MM.1S (cell line): ENCODE measurements at regions not wholly inside any gene's neighbourhood (a gene's known extent, or its start where the extent isn't known, plus 50 kb on each side); places are given as distances from the start of the nearest gene placed in this dataset.

ENCODE experiments used
- DNase-seq: peaks from one replicate; pipeline ENCODE4 v3.0.0-alpha.2; 2015
- H2AFZ ChIP-seq: fragments of 300-600 bp; sonication (generic); 2 replicates; pipeline ENCODE4 v1.6.0; 2016; ENCODE audit warnings: antibody characterized with exemption, low read length
- H3F3A ChIP-seq: fragments of 300-600 bp; sonication (generic); 2 replicates; pipeline ENCODE4 v1.6.1; 2016; ENCODE audit warnings: mild to moderate bottlenecking, antibody characterized with exemption, low read length, moderate library complexity, mixed read lengths; ENCODE audit not compliant: insufficient read depth
- H3K27ac ChIP-seq: fragments of 300-600 bp; sonication (generic); 2 replicates; pipeline ENCODE4 v1.5.1; 2016; ENCODE audit warnings: mild to moderate bottlenecking, low read length
- H3K27me3 ChIP-seq: fragments of 300-600 bp; sonication (generic); replicated peaks from 2 replicates; pipeline ENCODE4 v1.6.0; 2016; ENCODE audit warnings: low read length; ENCODE audit not compliant: insufficient read depth
- H3K36me3 ChIP-seq: fragments of 300-600 bp; sonication (generic); replicated peaks from 2 replicates; pipeline ENCODE4 v1.6.1; 2016; ENCODE audit warnings: mild to moderate bottlenecking, low read length, mixed read lengths; ENCODE audit not compliant: insufficient read depth
- H3K4me1 ChIP-seq: fragments of 300-600 bp; sonication (generic); 2 replicates; pipeline ENCODE4 v1.6.1; 2016; ENCODE audit warnings: low read length, mixed read lengths
- H3K4me2 ChIP-seq: fragments of 300-600 bp; sonication (generic); 2 replicates; pipeline ENCODE4 v1.6.0; 2016; ENCODE audit warnings: low read depth, low read length
- H3K4me3 ChIP-seq: fragments of 300-600 bp; sonication (generic); 2 replicates; pipeline ENCODE4 v1.5.1; 2016; ENCODE audit warnings: low read length, mixed read lengths
- H3K79me2 ChIP-seq: fragments of 300-600 bp; sonication (generic); 2 replicates; pipeline ENCODE4 v1.6.1; 2016; ENCODE audit warnings: mixed run types, low read length, mixed read lengths
- H3K9ac ChIP-seq: fragments of 300-600 bp; sonication (generic); 2 replicates; pipeline ENCODE4 v1.6.1; 2016; ENCODE audit warnings: low read length, mixed read lengths
- H3K9me2 ChIP-seq: fragments of 300-600 bp; sonication (generic); replicated peaks from 2 replicates; pipeline ENCODE4 v1.6.1; 2016; ENCODE audit warnings: mild to moderate bottlenecking, low read length, mixed read lengths; ENCODE audit not compliant: insufficient read depth
- H3K9me3 ChIP-seq: fragments of 300-600 bp; sonication (generic); replicated peaks from 2 replicates; pipeline ENCODE4 v1.6.1; 2016; ENCODE audit warnings: mild to moderate bottlenecking, low read length, mixed read lengths; ENCODE audit not compliant: insufficient read depth
- H4K20me1 ChIP-seq: fragments of 300-600 bp; sonication (generic); 2 replicates; pipeline ENCODE4 v1.6.1; 2016; ENCODE audit warnings: mild to moderate bottlenecking, low read length, moderate library complexity, mixed read lengths; ENCODE audit not compliant: insufficient read depth
- CTCF ChIP-seq: fragments of 300-600 bp; sonication (generic); IDR thresholded peaks from 2 replicates; pipeline ENCODE4 v1.5.1; 2016; ENCODE audit warnings: antibody characterized with exemption, low read length, mixed read lengths
- EZH2 ChIP-seq: fragments of 300-600 bp; sonication (generic); optimal IDR thresholded peaks from 2 replicates; pipeline ENCODE3; 2017; ENCODE audit warnings: low read depth, mild to moderate bottlenecking, antibody characterized with exemption, low read length, mixed read lengths
- EZH2phosphoT487 ChIP-seq: fragments of 300-600 bp; sonication (generic); IDR thresholded peaks from 2 replicates; pipeline ENCODE4 v1.6.1; 2018; ENCODE audit warnings: antibody characterized with exemption, low read length

DNA sequence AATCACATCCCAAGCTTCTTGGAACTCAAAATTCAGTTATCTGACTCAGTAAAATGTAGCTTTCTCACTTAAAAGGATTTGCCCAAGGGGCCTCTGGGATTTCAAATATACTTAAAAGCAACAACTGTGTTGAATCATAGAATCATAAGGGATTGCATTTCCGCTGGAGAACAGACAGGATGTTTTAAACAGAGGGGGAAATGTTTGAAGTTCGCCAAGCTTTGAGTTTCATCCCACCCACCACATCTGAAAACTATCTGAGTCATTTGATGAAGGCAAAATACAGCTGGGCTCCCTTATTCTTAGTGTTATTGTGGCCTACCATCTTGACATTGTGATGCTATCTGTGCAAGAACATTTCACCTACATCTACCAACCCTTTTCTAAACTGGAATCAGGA, 73.5 kb downstream of the PPP1R2C start:
- Histone ChIP-seq H3K79me2 (no peaks in the 10 kb centered on the region), H3K4me1 (no peaks in the 10 kb centered on the region), H3K9me3 (no peaks in the 10 kb centered on the region), H3K9me2 (no peaks in the 10 kb centered on the region), H3K36me3 (no peaks in the 10 kb centered on the region), H3F3A (no peaks in the 10 kb centered on the region), H3K4me3 (no peak overlapping the region), H2AFZ (no peak overlapping the region), H3K27ac (no peak overlapping the region), H4K20me1 (no peaks in the 10 kb centered on the region), H3K27me3 (no peaks in the 10 kb centered on the region), H3K4me2 (no peak overlapping the region), H3K9ac (no peak overlapping the region)
- DNase-seq = no peak
- TF ChIP-seq EZH2 (no peak), CTCF (no peak), EZH2phosphoT487 (no peak)

DNA sequence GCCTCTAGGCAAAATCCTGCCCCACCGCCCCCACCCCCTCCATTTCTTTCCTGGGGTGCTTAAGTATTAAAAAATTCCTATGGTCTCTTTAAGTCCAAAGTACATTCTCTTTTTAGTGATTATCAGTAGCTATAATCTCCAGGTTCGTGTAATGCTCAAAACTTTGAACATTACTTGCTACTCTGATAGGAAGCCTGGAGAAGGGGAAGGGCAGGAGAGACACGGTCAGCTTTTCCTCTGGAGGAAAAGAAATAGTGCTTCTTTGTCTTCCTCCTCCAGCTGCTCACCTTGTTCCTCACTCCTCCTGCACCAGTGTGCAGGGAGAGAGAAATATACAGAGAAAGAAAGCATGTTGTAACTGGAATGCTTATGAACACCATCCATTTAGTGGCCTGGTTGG, 80.4 kb downstream of the PPP1R2C start:
- Histone ChIP-seq H3K79me2 (no peaks in the 10 kb centered on the region), H4K20me1 (no peaks in the 10 kb centered on the region), H3K27ac (no peak overlapping the region), H3K4me2 (no peak overlapping the region), H3F3A (no peaks in the 10 kb centered on the region), H3K4me3 (no peak overlapping the region), H3K9me3 (no peaks in the 10 kb centered on the region), H2AFZ (no peak overlapping the region), H3K9me2 (no peaks in the 10 kb centered on the region), H3K9ac (no peak overlapping the region), H3K36me3 (no peaks in the 10 kb centered on the region), H3K27me3 (no peaks in the 10 kb centered on the region), H3K4me1 (no peaks in the 10 kb centered on the region)
- no peak for DNase-seq
- TF ChIP-seq EZH2 (no peak), EZH2phosphoT487 (no peak), CTCF (no peak)

DNA sequence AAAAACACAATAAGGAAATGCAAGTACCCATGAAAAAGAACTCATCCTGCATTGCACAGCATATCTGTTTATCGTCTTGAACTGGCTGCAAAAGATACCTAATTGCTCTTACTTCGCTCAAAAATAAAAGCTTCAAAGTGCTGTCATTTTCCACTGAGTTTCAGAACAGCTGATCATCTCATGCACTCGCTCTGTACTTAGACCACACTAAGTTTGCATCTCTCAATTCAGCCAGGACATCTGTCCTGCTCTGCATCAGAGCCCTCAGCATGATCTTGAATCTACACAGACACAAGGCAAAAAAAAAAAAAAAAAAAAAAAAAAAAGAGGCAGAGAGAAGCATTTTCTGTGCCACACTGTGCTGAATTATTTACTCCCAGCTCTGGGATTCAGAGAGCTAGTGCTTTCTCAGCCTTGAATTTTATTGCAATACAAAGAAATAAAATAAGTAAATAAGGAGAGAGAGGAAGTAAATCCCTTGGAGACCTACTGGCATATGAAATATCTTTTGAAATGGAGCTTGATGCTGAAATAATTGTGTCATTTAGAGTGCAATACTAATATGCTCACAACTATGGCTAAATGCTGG, 81.3 kb downstream of the PPP1R2C start:
- no peak overlapping the region for H3K4me2 ChIP-seq

More for the DNA sequence above, 81.3 kb downstream of the PPP1R2C start:
- H3K79me2 ChIP-seq = no peaks in the 10 kb centered on the region
- H3K9me3 ChIP-seq = no peaks in the 10 kb centered on the region
- H4K20me1 ChIP-seq = no peaks in the 10 kb centered on the region
- no peaks in the 10 kb centered on the region for H3K4me1 ChIP-seq
- no peak overlapping the region for H3K4me3 ChIP-seq
- H3K9ac ChIP-seq = no peak overlapping the region
- no peaks in the 10 kb centered on the region for H3K27me3 ChIP-seq
- no peaks in the 10 kb centered on the region for H3F3A ChIP-seq
- no peaks in the 10 kb centered on the region for H3K36me3 ChIP-seq
- H2AFZ ChIP-seq = no peak overlapping the region
- no peak for DNase-seq
- H3K27ac ChIP-seq = no peak overlapping the region
- TF ChIP-seq CTCF (no peak), EZH2phosphoT487 (no peak), EZH2 (no peak)
- H3K9me2 ChIP-seq = no peaks in the 10 kb centered on the region
